HG02840 (cell line): ENCODE measurements at regions not wholly inside any gene's neighbourhood (a gene's known extent, or its start where the extent isn't known, plus 50 kb on each side); places are given as distances from the start of the nearest gene placed in this dataset.

Experiments used
- ATAC-seq: cut with Tn5 transposase; IDR thresholded peaks from one replicate; pipeline ENCODE4 v1.9.1; 2021; ENCODE audit warnings: mild to moderate bottlenecking, moderate library complexity, moderate number of reproducible peaks; ENCODE audit not compliant: unreplicated experiment, low FRiP score

GRCh38 chr15:96067677-96068076 lies 262.8 kb upstream of the NR2F2 start:
- no peak for ATAC-seq

GRCh38 chr15:96068897-96069296 lies 261.6 kb upstream of the NR2F2 start:
- no peak for ATAC-seq

GRCh38 chr15:96070636-96071035 lies 259.9 kb upstream of the NR2F2 start:
- ATAC-seq = no peak

GRCh38 chr15:96072821-96073220 lies 257.7 kb upstream of the NR2F2 start:
- no peak for ATAC-seq

- ATAC-seq = no peak
Measured at GRCh38 chr15:96073908-96074307, 256.6 kb upstream of the NR2F2 start.

- ATAC-seq = no peak
Measured at GRCh38 chr15:96075895-96076294, 254.6 kb upstream of the NR2F2 start.

- ATAC-seq = no peak
Measured at GRCh38 chr15:96076350-96076749, 254.2 kb upstream of the NR2F2 start.

- no peak for ATAC-seq
Measured at GRCh38 chr15:96079041-96079440, 251.5 kb upstream of the NR2F2 start.

GRCh38 chr15:96079882-96080281 lies 250.6 kb upstream of the NR2F2 start:
- no peak for ATAC-seq

GRCh38 chr15:96086164-96086563 lies 244.3 kb upstream of the NR2F2 start:
- no peak for ATAC-seq

GRCh38 chr15:96087180-96087884 lies 243.2 kb upstream of the NR2F2 start:
- no peak for ATAC-seq

- no peak for ATAC-seq
Measured at GRCh38 chr15:96088650-96089049, 241.8 kb upstream of the NR2F2 start.

GRCh38 chr15:96089405-96090058 lies 241.0 kb upstream of the NR2F2 start:
- no peak for ATAC-seq

- ATAC-seq = no peak
Measured at GRCh38 chr15:96092186-96092585, 238.3 kb upstream of the NR2F2 start.

GRCh38 chr15:96093063-96093462 lies 237.4 kb upstream of the NR2F2 start:
- no peak for ATAC-seq

GRCh38 chr15:96097661-96098060 lies 232.8 kb upstream of the NR2F2 start:
- no peak for ATAC-seq

GRCh38 chr15:96102631-96103030 lies 227.9 kb upstream of the NR2F2 start:
- ATAC-seq = no peak

- ATAC-seq = no peak
Measured at GRCh38 chr15:96106181-96106580, 224.3 kb upstream of the NR2F2 start.

GRCh38 chr15:96106628-96107027 lies 223.9 kb upstream of the NR2F2 start:
- ATAC-seq = no peak

- no peak for ATAC-seq
Measured at GRCh38 chr15:96107916-96108315, 222.6 kb upstream of the NR2F2 start.

- no peak for ATAC-seq
Measured at GRCh38 chr15:96108405-96108804, 222.1 kb upstream of the NR2F2 start.

- ATAC-seq = no peak
Measured at GRCh38 chr15:96109820-96110219, 220.7 kb upstream of the NR2F2 start.
